Muscle of back (tissue), 3 donors: ENCODE measurements at regions not wholly inside any gene's neighbourhood (a gene's known extent, or its start where the extent isn't known, plus 50 kb on each side); places are given as distances from the start of the nearest gene placed in this dataset.

ENCODE experiments used
- DNase-seq, 3 donors: peaks; one replicate each; pipeline versions ENCODE4 v3.0.0 to v3.0.0-alpha.2; 2013

DNA sequence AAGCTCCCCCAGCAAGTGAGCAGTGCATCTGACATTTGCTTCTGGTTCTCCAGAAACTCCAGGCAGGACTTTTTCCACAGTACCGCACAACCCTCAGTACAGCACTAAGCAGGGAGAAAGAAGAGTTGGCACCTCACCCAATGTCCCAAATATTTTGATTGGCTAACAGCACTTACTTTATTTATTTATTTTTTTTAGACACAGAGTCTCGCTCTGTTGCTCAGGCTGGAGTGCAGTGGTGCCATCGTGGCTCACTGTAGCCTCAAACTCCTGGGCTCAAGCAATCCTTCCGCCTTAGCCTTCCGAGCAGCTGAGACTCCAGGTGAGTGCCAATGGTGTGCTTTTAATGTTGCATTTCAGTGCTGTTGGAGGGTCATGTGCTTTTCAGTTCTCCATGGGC, 200.3 kb upstream of the ZMIZ1 start:
- no peak for DNase-seq

- no peak for DNase-seq
Measured at GRCh38 chr10:78868861-78869260, 199.9 kb upstream of the ZMIZ1 start.

GRCh38 chr10:78869508-78870454, 199.0 kb upstream of the ZMIZ1 start:
- no peak for DNase-seq

DNA sequence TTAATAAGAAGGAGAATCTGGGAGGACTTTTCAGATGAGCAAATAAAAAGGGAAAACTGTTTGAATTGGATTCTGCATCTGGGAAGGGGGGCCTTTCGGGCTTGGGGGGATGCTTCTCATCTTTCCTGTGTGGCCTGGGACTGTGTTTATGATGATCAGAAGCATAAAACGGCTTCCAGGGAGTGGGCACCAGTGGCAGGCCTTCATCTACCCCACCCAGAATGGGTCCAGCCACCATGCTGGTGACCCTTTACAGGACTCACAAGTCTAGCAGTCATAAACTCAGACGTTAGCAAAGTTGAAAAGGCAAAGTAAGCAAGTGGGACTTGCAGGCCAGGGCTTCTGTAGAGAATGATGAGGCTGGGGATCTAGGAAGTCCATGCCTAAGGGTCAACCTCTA, 198.3 kb upstream of the ZMIZ1 start:
- no peak for DNase-seq

DNA sequence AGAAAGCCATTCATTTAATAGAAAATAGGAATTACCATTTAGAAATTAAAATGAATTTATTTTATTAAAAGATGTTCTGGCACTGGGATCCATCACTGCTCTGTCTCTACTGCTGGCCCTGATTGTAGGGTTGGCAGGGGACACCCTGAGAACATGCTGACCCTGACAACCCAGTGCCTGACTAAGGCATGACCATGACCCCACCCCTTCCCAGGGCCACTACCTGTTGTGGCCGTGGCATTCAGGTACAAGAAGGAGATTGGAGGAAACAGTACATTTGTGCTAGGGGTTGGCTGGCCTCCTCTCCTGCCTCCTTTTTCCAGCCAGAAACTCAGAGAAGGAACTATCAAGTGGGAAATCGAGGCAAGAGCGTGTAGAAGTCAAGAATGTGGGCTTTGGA, 197.0 kb upstream of the ZMIZ1 start:
- no peak for DNase-seq

GRCh38 chr10:78873413-78873812, 195.4 kb upstream of the ZMIZ1 start:
- DNase-seq = no peak

DNA sequence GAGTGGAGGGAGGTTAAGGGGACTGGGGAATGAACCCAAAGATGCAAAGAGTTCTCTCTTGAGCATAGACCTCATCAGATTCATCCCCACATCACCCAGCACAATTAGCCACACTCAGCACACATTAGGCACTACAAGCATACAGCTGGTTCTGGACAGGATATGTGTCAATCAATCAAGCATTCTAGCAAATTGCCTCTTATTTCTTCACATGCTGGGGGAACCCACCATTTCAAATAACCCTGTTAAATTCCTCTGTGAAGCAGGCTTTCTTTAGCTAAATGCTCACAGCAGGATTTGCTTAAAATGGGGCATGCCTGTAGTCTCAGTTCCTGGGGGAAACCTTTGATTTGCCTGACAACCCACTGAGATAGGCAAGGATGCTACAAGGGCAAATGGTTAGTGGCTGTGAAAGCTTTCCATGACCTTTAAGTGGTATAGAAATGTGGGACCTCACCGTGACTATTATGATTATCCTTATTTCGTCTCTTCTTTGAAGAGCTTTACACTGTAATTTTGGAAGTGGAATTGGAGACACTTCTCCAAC, 193.4 kb upstream of the ZMIZ1 start:
- no peak for DNase-seq

DNA sequence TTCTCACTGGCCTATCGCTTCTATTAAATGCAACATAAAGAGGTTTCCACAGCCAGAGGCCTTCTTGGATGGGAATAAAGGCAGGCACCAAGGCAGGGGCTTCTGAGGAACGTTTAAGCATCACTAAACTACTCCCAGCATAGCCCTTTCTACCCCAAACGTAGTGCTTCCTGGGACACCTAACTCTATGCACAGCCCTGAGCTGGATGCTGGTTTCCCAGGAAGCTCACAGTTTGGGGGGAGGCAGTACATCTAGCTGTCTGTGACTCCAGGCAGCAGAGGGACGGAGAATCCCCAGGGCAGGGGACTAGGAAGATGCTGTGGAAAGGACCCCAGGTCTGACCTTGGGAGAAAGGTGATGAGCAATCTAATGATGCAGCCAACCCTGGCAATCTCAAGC, 192.8 kb upstream of the ZMIZ1 start:
- no peak for DNase-seq

- no peak for DNase-seq
Measured at GRCh38 chr10:78876449-78876848, 192.3 kb upstream of the ZMIZ1 start.

GRCh38 chr10:78879621-78880020, 189.1 kb upstream of the ZMIZ1 start:
- DNase-seq = no peak

- no peak for DNase-seq
Measured at GRCh38 chr10:78886129-78886528, 182.6 kb upstream of the ZMIZ1 start.

GRCh38 chr10:78889536-78890063, 179.2 kb upstream of the ZMIZ1 start:
- no peak for DNase-seq

DNA sequence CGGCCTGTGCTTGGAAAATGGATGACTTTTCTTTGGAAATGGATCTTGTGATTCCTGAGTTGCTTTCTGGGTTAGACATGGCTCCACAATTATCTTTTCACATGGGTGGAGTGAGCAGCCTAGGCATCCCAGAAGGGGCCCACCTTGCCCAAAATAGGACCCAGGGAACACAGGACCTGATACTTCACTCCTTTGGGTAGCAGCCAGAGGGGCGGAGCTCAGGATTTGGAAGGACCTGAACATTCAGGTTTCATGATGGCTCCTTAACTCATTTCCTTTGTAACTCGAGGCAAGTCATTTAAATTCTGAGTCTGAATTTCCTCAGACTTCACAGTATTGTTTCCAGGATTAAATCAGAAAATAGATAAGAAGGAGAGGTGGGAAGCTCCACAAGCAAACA, 178.3 kb upstream of the ZMIZ1 start:
- no peak for DNase-seq

GRCh38 chr10:78891741-78892140, 177.0 kb upstream of the ZMIZ1 start:
- DNase-seq = no peak

- no peak for DNase-seq
Measured at GRCh38 chr10:78892338-78893176, 176.2 kb upstream of the ZMIZ1 start.

DNA sequence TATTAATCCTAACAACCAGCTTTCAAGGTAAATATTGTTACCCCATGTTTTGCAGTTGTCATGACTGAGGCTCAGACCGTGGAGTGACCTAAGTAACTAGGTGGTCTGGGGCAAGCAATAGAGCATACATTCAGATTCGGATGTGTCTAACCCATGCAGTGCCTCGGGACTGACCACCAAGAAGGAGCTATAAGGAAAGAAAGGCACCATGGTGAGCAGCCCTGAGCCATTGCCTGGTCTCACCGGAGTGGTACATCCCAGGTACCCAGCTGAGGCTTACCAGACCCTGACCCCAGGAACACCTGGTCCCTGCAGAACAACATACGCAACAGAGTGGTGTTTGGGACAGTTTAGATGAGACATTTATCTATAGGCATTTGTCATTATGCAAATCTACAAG, 175.5 kb upstream of the ZMIZ1 start:
- no peak for DNase-seq

- DNase-seq = no peak
Measured at GRCh38 chr10:78894089-78894840, 174.5 kb upstream of the ZMIZ1 start.

GRCh38 chr10:78894841-78895195, 173.9 kb upstream of the ZMIZ1 start:
- no peak for DNase-seq

- no peak for DNase-seq
Measured at GRCh38 chr10:78895469-78895868, 173.3 kb upstream of the ZMIZ1 start.

GRCh38 chr10:78896159-78896928, 172.4 kb upstream of the ZMIZ1 start:
- no peak for DNase-seq
